Hematopoietic multipotent progenitor cell treated with erythropoietin and hydrocortisone succinate and interleukin-3 and kit ligand, for 4 days (in vitro differentiated cells): ENCODE measurements at regions not wholly inside any gene's neighbourhood (a gene's known extent, or its start where the extent isn't known, plus 50 kb on each side); places are given as distances from the start of the nearest gene placed in this dataset.

Source experiments
- DNase-seq: peaks from one replicate; pipeline ENCODE4 v3.0.0-alpha.2; 2015

DNA sequence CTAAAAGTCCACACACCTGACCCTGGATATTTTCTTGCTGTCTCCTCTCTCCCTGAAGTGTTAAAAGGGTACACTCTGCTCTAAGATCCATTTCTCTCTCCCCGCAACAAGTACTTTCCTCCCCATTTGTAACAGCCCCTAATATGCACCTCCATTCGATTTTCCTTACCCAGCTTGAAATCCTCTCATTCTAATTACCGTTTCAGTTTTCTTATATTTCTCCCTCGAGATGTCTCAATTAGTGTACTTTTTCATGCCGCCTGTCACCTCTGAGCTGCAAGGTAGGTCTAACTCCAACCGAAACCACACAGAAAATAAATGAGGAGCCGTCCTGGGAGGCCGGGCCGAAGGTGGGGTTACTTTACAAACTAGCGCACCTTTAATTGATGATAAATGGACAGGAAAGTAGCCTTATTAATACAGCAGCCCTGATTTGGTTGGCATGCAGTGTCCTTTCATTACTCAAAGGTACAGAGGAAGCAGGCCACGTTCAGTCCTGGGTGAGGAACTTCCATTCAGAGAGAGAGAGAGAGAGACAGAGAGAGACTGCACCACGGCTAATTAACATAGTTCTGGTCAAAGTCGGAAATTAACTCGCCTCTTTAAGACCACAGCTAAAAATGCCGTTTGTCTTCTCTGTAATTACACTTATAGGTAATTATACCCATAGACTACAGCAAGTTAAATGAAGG, 319.9 kb downstream of the ARRDC4 start:
- DNase-seq: no peak

DNA sequence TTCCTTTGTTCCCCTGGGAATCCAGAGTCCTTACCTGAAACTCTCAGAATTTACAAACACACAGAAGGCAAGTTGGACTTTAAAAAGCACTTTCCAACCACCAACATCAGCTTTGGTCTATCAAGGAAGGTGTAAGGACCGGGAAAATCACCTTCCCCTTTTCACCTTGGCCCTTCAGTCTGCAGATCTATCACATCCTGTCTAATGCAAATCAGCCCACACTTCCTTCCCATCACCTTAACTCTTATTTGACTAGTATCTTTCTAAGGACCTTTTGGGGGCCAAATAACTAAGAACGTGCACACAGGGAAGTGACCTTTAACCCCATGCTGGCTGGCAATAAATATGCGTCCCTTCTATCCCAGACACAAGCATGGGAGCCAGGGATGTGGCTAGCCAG, 320.6 kb downstream of the ARRDC4 start:
- no peak for DNase-seq

DNA sequence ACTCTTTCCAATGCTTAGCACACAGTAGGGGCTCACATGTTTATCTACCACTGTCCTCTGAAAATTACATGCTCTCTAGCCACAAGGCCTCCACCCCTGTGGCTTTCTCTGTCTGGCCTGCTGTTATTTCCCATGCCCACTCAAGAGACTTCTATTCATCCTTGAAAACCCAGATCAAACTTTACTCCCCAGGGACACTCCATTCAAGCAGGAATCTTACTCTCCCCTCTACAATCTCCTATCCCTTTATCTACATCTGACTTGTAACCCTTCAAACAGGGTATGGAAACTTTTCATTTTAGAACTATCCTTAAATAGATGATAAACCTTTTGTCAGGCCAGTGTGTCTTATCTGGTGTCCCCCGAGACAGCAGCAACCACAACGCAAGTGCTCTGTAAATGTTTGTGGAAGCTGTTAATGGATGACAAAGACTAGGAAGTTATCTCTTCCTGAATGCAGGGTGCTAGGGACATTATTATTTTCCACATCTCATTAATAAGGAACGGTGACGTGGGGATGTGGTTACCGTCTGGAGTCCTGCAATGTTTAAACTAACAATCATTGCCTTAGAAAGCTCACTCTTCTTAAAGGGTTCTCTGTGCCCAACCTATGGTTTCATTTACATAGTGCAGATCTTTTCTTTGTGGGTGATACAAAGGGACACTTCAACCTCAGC, 322.3 kb downstream of the ARRDC4 start:
- DNase-seq: peak; percentile 82

DNA sequence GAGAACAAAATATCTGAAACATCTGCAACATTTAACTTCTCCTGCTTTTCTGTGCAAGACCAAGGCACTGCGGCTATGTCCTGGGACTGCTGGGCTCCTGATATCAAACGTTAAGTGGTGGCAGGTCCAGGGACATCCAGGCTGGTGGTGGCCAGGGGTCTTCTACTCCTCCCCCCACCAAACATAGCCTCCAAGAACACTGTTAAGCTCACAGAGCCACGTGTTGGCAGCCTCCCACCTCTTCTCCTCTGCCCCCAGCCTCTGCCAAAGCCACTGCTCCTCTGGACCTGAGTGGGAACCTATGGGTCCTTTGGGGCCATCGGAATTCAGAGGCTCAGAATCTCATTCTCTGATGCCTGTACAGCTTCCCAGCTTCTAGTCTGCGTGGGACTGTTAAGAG, 325.7 kb downstream of the ARRDC4 start:
- DNase-seq: no peak

DNA sequence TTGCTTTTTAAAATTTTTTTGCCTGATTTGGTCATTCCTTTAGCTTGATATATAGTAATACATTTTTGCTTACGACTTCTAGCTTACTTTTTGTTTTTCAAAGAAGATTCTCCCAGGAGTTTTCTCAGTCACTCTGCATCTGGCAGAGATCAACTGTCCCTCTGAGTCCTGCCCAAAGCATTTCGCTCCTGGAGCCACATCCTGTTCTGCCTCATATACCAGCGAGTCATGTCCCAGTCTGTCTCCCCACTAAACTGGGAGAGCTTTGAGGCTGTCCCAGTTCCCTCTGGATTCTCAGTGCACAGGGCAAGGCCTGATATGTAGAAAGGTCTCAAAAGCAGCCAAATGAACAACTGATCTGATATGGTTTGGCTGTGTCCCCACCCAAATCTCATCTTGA, 326.3 kb downstream of the ARRDC4 start:
- DNase-seq: no peak

DNA sequence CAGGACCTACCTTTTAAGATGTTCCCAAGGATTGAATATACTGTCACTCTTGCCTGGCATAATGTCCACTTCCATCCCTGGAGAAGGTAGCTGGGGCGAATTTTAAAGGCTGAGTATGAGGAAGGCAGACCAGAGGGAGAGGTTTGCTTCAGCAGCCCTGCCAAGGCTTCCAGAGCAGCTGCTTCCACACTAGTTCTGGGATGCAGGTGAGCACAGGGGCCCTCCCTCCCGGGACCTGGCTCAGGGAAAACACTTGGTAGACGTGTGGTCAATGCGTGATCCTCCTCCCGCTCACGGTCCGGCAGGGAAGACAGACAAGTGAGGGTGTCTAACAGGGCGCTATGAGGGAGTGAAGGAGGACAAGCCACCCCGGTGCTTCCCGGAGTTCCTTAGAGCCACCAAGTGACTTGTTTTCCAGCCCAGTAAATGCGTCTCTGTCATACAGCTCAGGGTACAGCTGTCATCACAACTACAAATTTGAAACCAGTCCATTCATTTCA, 327.6 kb downstream of the ARRDC4 start:
- no peak for DNase-seq

DNA sequence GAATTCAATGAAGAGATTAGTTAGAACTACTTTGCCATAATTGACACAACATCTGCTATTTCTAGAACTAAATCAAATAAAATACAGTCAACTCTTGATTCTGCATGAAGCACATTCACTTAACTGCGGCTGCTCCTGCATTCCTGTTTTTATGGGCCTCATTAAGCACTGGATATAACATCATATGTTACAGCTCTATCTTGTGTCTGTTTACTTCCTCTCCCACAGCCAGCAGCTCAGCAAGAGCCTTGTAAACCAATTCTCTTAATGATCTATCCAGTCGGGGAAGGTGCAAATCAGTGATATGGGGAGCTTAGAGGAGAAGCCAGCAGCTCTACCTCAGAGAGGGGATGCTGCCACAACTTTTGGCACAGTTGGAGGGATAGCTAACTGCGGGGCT, 329.2 kb downstream of the ARRDC4 start:
- DNase-seq: no peak

DNA sequence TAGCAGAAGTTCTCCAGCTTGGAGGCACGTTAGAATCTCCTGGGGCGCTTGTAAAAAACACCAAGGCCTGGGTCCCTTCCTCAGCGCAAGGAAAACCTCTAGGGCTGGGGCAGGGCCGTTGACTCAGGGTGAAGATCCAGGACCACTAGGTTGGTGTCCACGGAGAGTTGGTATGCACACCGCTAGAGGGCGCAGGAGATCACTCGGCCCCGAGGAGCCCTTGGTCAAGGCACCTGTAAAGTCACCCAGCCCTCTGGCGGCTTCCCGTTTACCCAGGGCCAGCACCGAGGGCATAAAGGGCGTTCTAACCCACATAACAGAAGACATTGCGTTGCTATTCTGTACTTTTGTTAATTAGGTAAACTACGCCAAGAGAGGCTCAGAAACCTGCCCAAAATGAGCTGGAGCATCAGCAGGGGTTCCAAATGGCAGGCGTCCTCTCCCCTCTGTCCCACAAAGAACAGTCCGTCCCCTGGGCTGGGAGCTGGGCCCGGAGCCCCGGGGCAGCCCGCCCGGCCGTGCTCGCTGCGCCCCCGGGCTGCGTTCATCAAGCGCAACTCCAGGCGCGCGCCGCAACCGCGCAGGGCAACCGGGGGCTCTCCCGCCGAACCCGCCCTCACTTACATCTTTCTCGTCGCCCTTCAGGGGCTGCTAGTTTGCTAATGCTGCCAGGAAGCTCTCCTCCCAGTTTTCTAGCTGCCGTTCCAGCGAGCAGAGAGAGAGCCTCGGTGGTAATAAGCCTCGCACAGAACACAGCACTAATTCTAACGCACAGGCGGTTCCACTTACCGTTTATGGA, 332.1 kb downstream of the ARRDC4 start:
- DNase-seq: peak; percentile 73

DNA sequence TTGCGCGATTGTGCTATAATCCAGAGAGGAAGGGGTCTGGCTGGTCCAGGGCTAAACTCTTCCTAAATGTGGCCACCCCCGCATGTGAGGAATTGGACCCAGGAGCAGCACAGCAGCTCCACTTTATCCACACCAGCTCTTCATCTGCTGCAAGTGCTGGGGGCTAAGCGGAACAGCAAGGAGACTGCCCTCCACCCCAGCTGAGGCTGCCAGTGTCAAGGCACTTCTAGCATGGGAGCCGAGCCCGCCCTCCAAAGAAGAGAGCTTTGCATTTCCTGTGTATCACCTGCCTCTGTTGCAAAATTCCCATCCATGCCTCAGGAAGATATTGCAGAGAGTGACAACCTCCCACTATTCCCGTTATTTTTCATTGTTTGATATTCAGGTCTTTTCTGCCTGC, 333.6 kb downstream of the ARRDC4 start:
- no peak for DNase-seq

DNA sequence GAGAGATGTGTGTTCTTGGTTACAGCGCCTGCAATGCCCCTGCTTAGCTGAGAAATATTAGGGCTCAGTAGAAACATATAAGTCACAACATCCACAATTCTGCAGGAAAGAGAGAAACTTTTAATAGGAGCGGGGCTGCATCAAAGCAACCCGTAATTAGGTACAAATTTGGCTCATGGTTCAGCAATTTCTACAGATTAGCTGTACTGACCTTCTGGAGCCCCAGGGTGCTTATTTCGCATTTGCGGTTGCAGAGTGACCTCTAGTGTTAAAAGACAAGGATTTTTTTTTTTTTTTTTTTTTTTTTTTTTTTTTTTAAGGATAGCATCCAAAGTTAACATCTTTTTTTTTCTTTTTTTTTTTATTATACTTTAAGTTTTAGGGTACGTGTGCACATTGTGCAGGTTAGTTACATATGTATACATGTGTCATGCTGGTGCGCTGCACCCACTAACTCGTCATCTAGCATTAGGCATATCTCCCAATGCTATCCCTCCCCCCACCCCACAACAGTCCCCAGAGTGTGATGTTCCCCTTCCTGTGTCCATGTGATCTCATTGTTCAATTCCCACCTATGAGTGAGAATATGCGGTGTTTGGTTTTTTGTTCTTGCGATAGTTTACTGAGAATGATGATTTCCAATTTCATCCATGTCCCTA, 334.7 kb downstream of the ARRDC4 start:
- DNase-seq: peak; percentile 78

DNA sequence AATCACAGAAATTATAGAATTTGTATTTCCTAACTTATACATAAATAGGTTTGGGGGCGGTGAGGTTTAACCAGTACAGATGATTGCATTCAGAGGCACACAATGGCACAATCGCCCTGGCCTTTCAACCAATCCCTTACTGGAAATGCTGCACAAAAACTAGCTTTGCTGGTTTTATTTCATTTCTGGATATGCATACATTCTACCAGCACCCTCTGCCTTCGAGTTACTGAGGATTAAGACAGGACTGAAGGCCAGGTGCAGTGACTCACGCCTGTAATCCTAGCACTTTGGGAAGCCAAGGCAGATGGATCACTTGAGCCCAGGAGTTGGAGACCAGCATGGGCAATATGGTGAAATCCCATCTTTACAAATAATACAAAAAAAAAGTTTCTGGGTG, 336.1 kb downstream of the ARRDC4 start:
- DNase-seq: no peak

DNA sequence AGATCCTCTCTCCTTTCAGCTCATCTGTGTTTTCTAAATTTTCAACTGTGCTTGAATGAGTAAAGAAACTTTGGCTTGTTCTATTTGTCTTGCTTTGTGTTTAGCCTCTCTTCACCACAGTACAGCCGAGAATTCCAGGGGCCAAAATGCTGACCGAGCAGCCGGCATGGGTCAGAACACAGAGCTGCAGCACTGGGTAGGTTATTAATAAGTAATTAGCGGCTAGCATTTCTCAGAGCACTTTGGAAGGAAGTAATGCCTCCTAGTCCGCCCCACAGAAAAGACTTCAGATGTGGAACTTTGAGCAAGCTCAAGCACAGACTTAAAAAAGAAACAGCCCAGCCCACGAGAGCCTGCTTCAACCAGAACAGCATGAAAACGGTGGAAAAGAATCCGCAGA, 343.9 kb downstream of the ARRDC4 start:
- DNase-seq: no peak

DNA sequence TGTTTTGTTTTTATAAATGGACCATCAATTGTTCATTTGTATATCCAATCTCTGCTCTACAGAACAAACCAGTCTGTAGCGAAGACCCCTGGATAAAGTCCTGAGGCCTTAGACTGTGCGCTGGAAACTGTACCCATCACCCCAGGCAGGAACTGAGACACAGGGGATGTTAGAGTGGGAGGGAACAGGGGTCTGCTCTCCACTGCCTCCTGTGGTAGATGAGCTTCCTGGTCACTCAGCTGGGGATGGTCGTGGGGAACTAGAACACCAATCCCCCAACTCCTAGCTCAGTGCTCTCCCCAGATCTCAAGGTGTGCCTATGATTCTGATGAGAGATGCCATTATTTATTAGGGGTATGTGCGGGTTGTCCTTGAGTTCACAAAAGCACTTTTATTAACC, 340.2 kb upstream of the IGF1R start:
- DNase-seq: peak; percentile 6

DNA sequence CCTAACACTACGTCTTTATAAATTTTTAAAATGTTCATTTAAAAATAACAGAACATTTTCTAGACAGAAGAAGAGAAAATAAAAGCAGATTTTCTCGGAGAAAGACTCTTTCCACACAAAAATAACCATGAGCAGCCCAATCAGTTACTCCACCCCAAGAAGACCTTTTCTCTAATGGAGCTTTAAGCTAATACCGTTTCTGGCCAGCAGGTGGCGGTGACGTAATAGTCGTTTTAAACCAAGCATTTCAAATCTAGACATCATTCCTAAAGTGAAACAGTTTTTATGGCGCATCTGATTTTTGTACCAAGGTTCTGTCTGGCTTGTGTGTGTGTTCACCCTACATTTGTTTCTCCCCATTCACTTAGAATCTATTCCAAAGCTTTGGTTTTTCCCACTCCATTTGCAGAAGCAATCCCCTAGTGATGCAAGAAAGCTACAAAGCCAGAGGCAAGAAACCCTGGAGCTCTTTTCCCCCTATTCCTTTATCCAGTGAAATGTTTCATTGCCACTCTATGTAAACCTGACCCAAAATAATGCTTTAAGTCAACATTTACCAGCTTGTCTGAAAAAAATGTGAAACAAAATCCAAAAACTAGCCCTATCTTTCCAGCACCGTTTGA, 336.7 kb upstream of the IGF1R start:
- DNase-seq: peak; percentile 87

DNA sequence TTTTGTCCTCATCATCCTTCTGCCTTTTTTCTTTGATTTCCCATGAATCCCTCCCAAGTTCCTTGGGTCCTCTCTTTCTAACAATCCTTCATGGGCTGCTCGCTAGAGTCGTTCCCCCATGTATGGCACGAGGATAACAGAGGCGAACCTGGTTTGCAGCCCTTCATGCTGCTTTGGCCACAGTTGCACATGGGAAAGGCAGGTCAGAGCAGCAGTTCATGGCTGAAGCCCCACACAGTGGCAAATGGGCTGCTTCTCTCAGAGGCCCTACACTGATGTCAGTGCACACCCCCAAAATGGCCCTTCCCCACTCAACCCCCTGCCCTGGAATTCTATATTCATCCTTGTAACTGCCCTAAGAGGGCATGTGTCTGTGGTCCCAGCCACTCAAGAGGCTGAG, 335.4 kb upstream of the IGF1R start:
- no peak for DNase-seq

DNA sequence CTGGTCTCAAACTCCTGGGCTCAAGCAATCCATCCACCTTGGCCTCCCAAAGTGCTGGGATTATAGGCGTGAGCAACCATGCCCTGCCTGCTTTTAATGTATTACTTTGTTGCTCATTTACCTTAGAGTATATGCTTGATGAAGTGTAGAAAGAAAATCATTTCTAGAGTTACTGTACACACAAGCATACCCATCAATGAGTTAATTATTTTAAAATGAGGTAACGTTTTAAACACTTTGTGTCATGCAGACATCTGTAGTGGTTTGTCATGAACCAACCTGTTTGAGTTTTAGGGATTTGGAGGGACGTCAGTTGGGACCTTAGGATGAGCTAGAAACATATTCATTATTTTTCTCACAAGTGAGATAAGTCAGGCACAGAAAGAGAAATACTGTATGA, 332.4 kb upstream of the IGF1R start:
- DNase-seq: no peak

DNA sequence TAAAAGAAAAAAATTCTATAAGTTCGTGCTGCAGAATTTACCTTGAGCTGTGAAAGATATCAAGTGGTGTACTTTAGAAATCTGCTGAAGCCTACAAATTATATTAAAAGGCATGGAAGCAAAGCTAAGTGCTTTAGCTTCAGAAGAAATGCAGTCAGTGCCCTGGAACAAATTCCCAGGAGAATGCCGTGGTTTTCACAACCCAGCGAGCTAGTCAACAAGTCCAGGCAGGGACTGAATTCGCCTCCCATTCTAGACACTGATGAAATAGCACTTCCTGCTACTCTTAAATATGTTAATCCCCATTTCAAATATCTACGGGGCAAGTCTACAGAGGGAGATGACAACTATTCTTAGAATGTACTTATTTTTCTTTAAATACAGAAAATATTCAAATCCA, 326.4 kb upstream of the IGF1R start:
- DNase-seq: no peak

DNA sequence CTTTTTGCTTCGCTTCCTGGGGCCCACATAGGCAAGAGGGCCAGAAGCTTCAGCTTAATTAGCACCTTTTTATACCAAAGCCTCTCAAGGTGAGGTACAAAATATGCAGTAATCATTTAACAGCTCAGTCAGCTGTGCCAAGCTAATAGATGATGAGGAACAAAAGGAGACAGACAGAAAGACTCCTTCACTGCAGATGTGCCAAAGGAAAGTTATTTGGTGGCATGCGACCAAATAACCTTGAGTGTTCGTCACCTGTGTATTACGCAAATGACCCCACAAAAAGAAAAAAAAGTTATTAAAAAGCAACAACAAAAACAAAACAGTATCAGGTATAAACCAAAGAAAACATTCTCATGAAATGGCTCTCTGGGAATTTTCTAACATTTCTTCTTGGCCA, 325.8 kb upstream of the IGF1R start:
- DNase-seq: no peak

DNA sequence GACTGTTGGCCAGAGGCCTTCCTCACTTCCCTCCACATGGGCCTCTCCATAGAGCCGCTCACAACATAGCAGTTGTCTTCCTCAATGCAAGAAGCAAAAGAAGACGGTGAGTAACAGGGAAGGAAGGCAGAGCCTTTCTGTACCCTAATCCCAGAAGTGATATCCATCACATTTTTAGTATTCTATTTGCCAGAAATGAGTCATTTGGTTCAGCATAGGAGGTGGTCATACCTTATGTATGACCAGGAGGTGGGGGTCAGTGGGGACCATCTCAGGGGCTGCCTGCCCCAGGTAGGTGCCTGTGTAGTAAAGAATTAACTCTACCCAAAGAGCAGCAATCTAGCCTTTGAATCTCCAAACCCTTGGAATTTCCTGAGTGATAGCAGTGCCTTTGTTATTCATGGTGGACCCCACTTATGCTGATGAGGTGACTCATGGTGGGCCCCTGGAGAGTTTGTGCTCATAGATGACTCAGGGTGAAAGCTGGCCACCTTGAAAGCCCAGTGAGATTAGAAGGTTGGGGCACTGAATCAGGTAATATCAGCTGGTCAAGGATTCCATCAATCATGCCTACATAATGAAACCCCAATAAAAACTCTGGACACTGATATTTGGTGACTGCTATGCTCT, 323.9 kb upstream of the IGF1R start:
- no peak for DNase-seq

DNA sequence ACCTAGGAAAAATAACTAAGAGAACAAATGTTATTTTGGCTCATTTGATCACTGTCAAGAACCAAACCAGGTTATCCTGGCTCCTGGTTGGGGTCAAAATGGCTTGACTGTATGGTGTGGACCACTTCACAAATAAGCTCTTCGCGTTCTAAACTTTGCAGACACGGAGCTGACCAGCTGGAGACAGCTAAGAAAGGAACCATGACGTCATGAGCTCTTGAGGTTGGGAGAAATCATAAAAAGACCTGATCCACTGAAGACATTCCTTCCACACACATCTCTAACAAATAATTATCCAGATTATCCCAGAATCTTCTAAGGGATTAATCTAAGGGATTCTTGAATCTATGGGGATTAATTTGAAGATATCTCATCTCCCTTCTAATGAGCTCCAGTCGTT, 321.5 kb upstream of the IGF1R start:
- no peak for DNase-seq

DNA sequence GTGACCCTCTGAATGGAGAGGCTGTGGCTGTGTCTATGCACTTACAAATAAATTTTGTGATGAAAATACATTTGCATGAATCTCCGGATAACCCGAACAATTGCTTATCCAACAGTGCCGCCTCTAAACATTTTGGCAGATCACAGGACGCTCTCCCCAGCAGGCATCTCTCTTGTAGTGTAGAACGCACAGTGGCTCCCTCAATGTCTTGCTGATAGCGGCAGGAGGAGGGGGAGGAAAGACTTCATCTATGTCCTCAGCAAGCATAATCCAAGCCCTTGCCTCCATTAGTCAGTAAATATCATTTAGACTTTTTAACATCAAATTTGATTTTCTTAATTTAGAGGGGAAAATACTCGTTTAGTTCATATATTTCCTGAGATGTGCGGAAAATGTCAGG, 318.1 kb upstream of the IGF1R start:
- no peak for DNase-seq

DNA sequence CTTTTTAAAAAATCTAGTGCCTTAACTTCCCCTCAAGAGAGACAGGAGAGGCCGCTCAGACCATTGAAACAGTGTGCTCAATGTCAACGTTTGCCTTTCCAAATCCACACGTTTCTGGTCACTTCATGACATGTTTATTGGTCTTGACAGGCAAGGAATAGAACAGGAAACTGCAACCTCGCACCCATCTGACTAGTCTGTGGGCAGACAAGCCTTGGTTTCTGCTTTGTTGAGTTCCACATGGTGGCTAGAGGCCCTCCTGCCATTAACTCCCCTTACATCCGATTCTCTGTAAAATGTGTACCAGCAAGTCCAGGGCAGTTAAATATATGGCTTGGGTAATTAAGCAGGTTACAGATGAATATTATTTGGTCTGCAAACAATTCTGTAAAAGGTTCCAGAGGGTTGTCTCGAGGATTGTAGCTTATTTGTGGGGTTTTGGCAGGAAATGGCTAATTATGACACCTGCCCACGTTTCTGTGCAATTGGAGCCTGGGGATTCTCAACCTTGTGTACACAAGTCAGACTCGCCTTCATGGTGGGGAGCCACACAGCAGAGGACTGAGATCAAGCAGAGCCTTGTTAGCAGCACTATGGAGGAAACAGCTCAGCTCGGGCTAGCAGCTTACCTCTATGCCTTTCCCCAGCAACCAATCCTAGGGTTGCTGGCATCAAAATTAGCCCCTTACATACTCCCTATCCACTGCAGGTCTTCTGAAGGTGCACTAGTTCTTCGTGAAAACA, 317.5 kb upstream of the IGF1R start:
- DNase-seq: no peak
